HG02763 (cell line): ENCODE measurements at regions not wholly inside any gene's neighbourhood (a gene's known extent, or its start where the extent isn't known, plus 50 kb on each side); places are given as distances from the start of the nearest gene placed in this dataset.
"Not testable (repeated sequence)": the region's sequence is repeated elsewhere in the genome, so short reads cannot be mapped to it uniquely, and the experiment has no call there.

Experiments
- ATAC-seq: cut with Tn5 transposase; IDR thresholded peaks from one replicate; pipeline ENCODE4 v1.9.1; 2021; ENCODE audit warnings: mild to moderate bottlenecking, moderate library complexity; ENCODE audit not compliant: unreplicated experiment

- ATAC-seq, result not testable (repeated sequence)
Measured at GRCh38 chr1:143784239-143784882, 187.4 kb downstream of the FAM72C start.

- ATAC-seq, result not testable (repeated sequence)
Measured at GRCh38 chr1:143778178-143778577, 193.6 kb downstream of the FAM72C start.

- not testable (repeated sequence) for ATAC-seq
Measured at GRCh38 chr1:143764831-143765230, 207.0 kb downstream of the FAM72C start.

- ATAC-seq, result not testable (repeated sequence)
Measured at GRCh38 chr1:143760366-143760765, 211.4 kb downstream of the FAM72C start.

GRCh38 chr1:143755961-143756360, 215.8 kb downstream of the FAM72C start:
- not testable (repeated sequence) for ATAC-seq

GRCh38 chr1:143748906-143749305, 222.9 kb downstream of the FAM72C start:
- no peak for ATAC-seq

GRCh38 chr1:143736562-143736961, 235.2 kb downstream of the FAM72C start:
- ATAC-seq, result no peak

- no peak for ATAC-seq
Measured at GRCh38 chr1:143735764-143736461, 235.9 kb downstream of the FAM72C start.

- ATAC-seq, result not testable (repeated sequence)
Measured at GRCh38 chr1:143734261-143734660, 237.5 kb downstream of the FAM72C start.

GRCh38 chr1:143730890-143731289, 240.9 kb downstream of the FAM72C start:
- not testable (repeated sequence) for ATAC-seq

- ATAC-seq, result peak; percentile 60
Measured at GRCh38 chr1:143729449-143730111, 242.2 kb downstream of the FAM72C start.

- peak; percentile 86 for ATAC-seq
Measured at GRCh38 chr1:143728802-143729448, 242.9 kb downstream of the FAM72C start.

GRCh38 chr1:143727263-143727662, 244.5 kb downstream of the FAM72C start:
- no peak for ATAC-seq

GRCh38 chr1:143721024-143721373, 250.8 kb downstream of the FAM72C start:
- ATAC-seq, result no peak

GRCh38 chr1:143720087-143721023, 251.4 kb downstream of the FAM72C start:
- ATAC-seq, result no peak

GRCh38 chr1:143718524-143718923, 253.3 kb downstream of the FAM72C start:
- ATAC-seq, result no peak

GRCh38 chr1:143718021-143718420, 253.8 kb downstream of the FAM72C start:
- ATAC-seq, result no peak

GRCh38 chr1:143717434-143717833, 254.4 kb downstream of the FAM72C start:
- no peak for ATAC-seq

- ATAC-seq, result not testable (repeated sequence)
Measured at GRCh38 chr1:143714913-143715312, 256.9 kb downstream of the FAM72C start.

GRCh38 chr1:143709606-143710259, 262.1 kb downstream of the FAM72C start:
- not testable (repeated sequence) for ATAC-seq
